ENCODE measurements at regions not wholly inside any gene's neighbourhood (a gene's known extent, or its start where the extent isn't known, plus 50 kb on each side); places are given as distances from the start of the nearest gene placed in this dataset.

DNA sequence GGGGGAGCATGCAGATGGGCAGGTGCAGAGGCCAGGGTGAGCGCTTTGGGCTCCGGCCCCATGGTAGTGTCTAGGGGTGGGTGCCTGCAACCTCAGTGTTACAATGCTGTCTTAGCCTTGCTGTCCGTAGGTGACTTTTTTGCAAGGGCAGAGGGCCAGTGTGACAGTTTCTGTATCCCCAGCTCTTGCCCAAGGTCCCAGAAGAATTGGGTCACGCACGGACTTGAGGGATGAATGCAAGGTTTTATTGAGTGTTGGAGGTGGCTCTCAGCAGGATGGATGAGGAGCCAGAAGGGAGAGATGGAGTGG is 492.5 kb downstream of the AGTPBP1 start:
- Mint-ChIP-seq H3K9me3 (peaks cover 4% of the 10 kb centered on the region), H3K27ac (no peak overlapping the region), H3K36me3 (no peaks in the 10 kb centered on the region), H3K27me3 (no peaks in the 10 kb centered on the region), H3K4me1 (no peaks in the 10 kb centered on the region), H3K4me3 (no peak overlapping the region)
- DNase-seq (ENCODE audit: low spot score in 2 of 2) = no peak
- no peak for ATAC-seq (ENCODE audit: low read depth)

DNA sequence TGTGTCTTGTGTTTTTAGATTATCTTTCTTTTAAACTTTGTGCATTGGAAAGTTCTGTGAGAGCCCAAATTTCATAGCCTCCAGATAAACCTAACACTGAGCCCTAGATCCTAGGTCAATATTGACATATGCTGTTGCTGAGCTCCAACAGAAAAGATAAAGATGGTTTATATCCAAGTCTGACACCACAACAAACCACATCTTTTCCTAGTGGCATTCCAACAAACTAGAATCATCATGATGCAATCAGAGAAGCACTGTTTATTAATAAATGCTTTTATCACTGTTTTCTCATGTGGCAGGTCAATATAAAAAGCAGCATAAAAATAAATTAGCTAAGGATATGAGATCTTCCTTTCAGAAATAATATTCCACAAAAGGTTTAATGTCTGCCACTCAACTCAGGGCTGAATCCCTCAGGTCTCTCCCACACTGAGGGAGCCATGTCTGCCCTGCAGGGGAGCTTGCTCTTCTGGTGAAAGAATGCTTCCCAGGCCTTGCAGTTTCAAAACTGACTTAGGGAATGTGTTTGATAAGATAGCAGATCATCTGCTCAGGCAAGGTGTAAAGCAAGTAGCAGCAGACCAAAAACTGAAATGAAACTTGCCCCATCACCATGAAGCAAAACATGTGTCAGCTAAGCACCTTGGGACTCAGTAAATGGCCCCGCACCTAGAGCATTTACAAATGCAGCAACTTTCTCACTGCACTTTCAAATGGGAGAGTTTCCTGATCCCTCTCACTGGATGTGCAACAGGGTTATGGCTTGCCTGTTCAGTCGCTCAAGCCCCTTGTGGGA is 493.0 kb downstream of the AGTPBP1 start:
- Mint-ChIP-seq H3K27me3 (no peaks in the 10 kb centered on the region), H3K27ac (no peak overlapping the region), H3K4me1 (no peaks in the 10 kb centered on the region), H3K4me3 (no peak overlapping the region), H3K9me3 (peaks cover 4% of the 10 kb centered on the region), H3K36me3 (no peaks in the 10 kb centered on the region)
- DNase-seq (ENCODE audit: low spot score in 2 of 2) (no peak), ATAC-seq (ENCODE audit: low read depth) (no peak)

DNA sequence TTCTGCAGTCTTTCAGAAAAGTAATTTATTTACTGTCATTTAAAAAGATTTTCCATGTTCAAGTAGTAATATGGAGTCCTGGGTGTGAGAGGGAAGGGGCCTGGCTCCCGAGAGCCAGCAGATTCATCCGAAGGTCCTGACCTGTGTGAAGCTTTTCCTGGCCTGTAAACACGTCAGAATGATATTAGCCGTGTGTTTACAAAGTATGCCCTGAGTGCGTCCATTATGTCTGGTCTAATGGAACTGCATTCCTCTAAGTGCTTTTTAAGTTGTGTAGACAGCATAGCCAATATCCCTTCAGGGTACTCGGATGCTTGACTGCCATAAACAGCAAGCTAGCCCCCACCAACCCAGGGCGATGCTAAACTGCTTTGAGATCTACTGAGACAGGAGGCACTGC is 495.2 kb downstream of the AGTPBP1 start:
- Mint-ChIP-seq H3K4me3 (no peak overlapping the region), H3K4me1 (no peaks in the 10 kb centered on the region), H3K27ac (no peak overlapping the region), H3K9me3 (peaks cover 3% of the 10 kb centered on the region), H3K36me3 (no peaks in the 10 kb centered on the region), H3K27me3 (no peaks in the 10 kb centered on the region)
- no peak for DNase-seq (ENCODE audit: low spot score in 2 of 2)
- no peak for ATAC-seq (ENCODE audit: low read depth)

GRCh38 chr9:85244856-85245255 is 496.9 kb downstream of the AGTPBP1 start:
- H3K4me1 Mint-ChIP-seq = no peaks in the 10 kb centered on the region

GRCh38 chr9:85243977-85244376 is 497.8 kb downstream of the AGTPBP1 start:
- ATAC-seq (ENCODE audit: low read depth) (no peak), DNase-seq (ENCODE audit: low spot score in 2 of 2) (no peak)
- Mint-ChIP-seq H3K27me3 (no peaks in the 10 kb centered on the region), H3K27ac (no peak overlapping the region), H3K4me3 (no peak overlapping the region), H3K9me3 (peaks cover 6% of the 10 kb centered on the region), H3K4me1 (no peaks in the 10 kb centered on the region), H3K36me3 (no peaks in the 10 kb centered on the region)

More at GRCh38 chr9:85244856-85245255, 496.9 kb downstream of the AGTPBP1 start:
- H3K36me3 Mint-ChIP-seq = no peaks in the 10 kb centered on the region
- H3K27me3 Mint-ChIP-seq = no peaks in the 10 kb centered on the region
- ATAC-seq (ENCODE audit: low read depth) = no peak
- DNase-seq (ENCODE audit: low spot score in 2 of 2) = no peak
- H3K9me3 Mint-ChIP-seq = peaks cover 6% of the 10 kb centered on the region
- no peak overlapping the region for H3K4me3 Mint-ChIP-seq
- H3K27ac Mint-ChIP-seq = no peak overlapping the region

- no peak overlapping the region for H3K27ac Mint-ChIP-seq
- no peaks in the 10 kb centered on the region for H3K4me1 Mint-ChIP-seq
- no peaks in the 10 kb centered on the region for H3K36me3 Mint-ChIP-seq
- H3K27me3 Mint-ChIP-seq = no peaks in the 10 kb centered on the region
- peaks cover 4% of the 10 kb centered on the region for H3K9me3 Mint-ChIP-seq
- DNase-seq (ENCODE audit: low spot score in 2 of 2) (no peak), ATAC-seq (ENCODE audit: low read depth) (no peak)
- H3K4me3 Mint-ChIP-seq = no peak overlapping the region
Measured at GRCh38 chr9:85237478-85237877, 504.3 kb downstream of the AGTPBP1 start.

DNA sequence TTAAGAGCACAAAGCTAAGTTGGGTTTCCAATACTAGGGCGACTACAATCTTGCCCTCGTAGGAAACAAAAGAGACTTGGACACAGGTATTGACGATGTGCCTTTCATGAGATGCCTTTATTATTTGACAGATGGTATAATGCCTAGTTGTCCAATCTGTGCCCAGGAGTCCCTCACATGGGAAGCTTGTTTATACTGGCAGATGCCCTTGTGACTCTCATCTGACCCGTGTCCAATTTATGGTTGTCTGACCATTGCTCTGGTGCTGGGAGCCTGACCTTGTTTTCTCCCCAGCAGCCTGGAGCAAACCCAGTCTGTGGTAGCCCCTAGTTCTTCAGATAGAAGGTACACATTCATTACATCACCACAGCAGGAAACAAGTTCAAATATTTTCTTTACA is 511.7 kb downstream of the AGTPBP1 start:
- Mint-ChIP-seq H3K27ac (no peak overlapping the region), H3K4me1 (no peaks in the 10 kb centered on the region), H3K9me3 (peaks cover 1% of the 10 kb centered on the region), H3K36me3 (no peaks in the 10 kb centered on the region), H3K4me3 (no peak overlapping the region), H3K27me3 (no peaks in the 10 kb centered on the region)
- DNase-seq (ENCODE audit: low spot score in 2 of 2) = no peak
- no peak for ATAC-seq (ENCODE audit: low read depth)

- H3K9me3 Mint-ChIP-seq = no peaks in the 10 kb centered on the region
- ATAC-seq (ENCODE audit: low read depth) (no peak), DNase-seq (ENCODE audit: low spot score in 2 of 2) (no peak)
- H3K36me3 Mint-ChIP-seq = no peaks in the 10 kb centered on the region
- no peak overlapping the region for H3K27ac Mint-ChIP-seq
- H3K27me3 Mint-ChIP-seq = no peaks in the 10 kb centered on the region
- no peaks in the 10 kb centered on the region for H3K4me1 Mint-ChIP-seq
- no peak overlapping the region for H3K4me3 Mint-ChIP-seq
Measured at GRCh38 chr9:85228111-85228855, 513.5 kb downstream of the AGTPBP1 start.

DNA sequence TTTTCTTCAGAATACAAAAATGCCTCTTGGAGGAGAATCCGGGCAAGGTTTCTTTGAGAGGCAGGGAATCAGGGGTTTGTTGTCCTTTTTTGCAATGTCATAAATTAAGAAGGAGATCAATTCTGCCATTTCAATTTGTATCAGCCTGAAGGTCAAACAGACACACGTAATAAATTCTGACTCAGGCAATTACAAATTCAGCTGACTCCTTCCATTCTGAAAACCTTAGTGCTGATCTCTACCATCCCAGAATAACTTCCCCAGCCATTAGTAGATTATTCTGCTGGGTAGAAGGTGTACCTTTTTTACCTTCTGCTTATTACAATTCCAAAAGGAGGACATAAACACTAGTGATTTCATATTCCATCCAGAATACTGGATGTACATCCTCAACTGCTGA is 516.6 kb downstream of the AGTPBP1 start:
- DNase-seq (ENCODE audit: low spot score in 2 of 2) (no peak), ATAC-seq (ENCODE audit: low read depth) (no peak)
- Mint-ChIP-seq H3K36me3 (no peaks in the 10 kb centered on the region), H3K27ac (no peak overlapping the region), H3K4me3 (no peak overlapping the region), H3K4me1 (no peaks in the 10 kb centered on the region), H3K27me3 (no peaks in the 10 kb centered on the region), H3K9me3 (no peaks in the 10 kb centered on the region)

DNA sequence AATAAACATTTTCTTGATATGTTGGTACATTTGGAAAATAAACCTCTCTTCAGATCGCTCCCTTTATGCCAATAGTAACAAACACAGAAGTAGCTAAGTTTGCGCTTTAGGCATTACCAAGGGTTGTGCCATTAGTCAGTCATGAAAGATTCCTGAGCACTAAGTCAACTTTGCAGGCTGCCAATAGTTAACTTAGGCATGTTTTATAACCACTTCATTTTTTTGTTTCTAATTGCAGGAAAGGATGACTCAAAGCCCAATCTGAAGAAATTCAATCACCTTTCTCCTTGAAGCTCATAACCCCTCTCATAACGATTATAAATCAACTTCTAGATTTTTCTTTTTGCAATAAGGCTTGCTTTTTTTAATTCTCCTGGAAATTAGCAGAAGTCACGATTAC is 517.0 kb downstream of the AGTPBP1 start:
- H3K4me1 Mint-ChIP-seq = no peaks in the 10 kb centered on the region

GRCh38 chr9:85224301-85224700 is 517.5 kb downstream of the AGTPBP1 start:
- ATAC-seq (ENCODE audit: low read depth) (no peak), DNase-seq (ENCODE audit: low spot score in 2 of 2) (no peak)
- no peaks in the 10 kb centered on the region for H3K4me1 Mint-ChIP-seq
- no peaks in the 10 kb centered on the region for H3K36me3 Mint-ChIP-seq
- H3K4me3 Mint-ChIP-seq = no peak overlapping the region
- H3K27me3 Mint-ChIP-seq = no peaks in the 10 kb centered on the region
- H3K27ac Mint-ChIP-seq = no peak overlapping the region
- H3K9me3 Mint-ChIP-seq = no peaks in the 10 kb centered on the region

More for the DNA sequence above, 517.0 kb downstream of the AGTPBP1 start:
- no peaks in the 10 kb centered on the region for H3K36me3 Mint-ChIP-seq
- ATAC-seq (ENCODE audit: low read depth) = no peak
- no peaks in the 10 kb centered on the region for H3K27me3 Mint-ChIP-seq
- DNase-seq (ENCODE audit: low spot score in 2 of 2) = no peak
- no peaks in the 10 kb centered on the region for H3K9me3 Mint-ChIP-seq
- no peak overlapping the region for H3K27ac Mint-ChIP-seq
- no peak overlapping the region for H3K4me3 Mint-ChIP-seq

GRCh38 chr9:85223506-85224125 is 518.1 kb downstream of the AGTPBP1 start:
- Mint-ChIP-seq H3K9me3 (no peaks in the 10 kb centered on the region), H3K27me3 (no peaks in the 10 kb centered on the region), H3K27ac (no peak overlapping the region), H3K4me3 (no peak overlapping the region), H3K36me3 (no peaks in the 10 kb centered on the region), H3K4me1 (no peaks in the 10 kb centered on the region)
- ATAC-seq (ENCODE audit: low read depth) (no peak), DNase-seq (ENCODE audit: low spot score in 2 of 2) (no peak)

- H3K36me3 Mint-ChIP-seq = no peaks in the 10 kb centered on the region
- peaks cover 6% of the 10 kb centered on the region for H3K27me3 Mint-ChIP-seq
- H3K9me3 Mint-ChIP-seq = no peaks in the 10 kb centered on the region
- no peak overlapping the region for H3K27ac Mint-ChIP-seq
- H3K4me3 Mint-ChIP-seq = no peak overlapping the region
- no peak for DNase-seq (ENCODE audit: low spot score in 2 of 2)
- H3K4me1 Mint-ChIP-seq = no peaks in the 10 kb centered on the region
- no peak for ATAC-seq (ENCODE audit: low read depth)
Measured at GRCh38 chr9:85216601-85217000, 525.2 kb downstream of the AGTPBP1 start.

DNA sequence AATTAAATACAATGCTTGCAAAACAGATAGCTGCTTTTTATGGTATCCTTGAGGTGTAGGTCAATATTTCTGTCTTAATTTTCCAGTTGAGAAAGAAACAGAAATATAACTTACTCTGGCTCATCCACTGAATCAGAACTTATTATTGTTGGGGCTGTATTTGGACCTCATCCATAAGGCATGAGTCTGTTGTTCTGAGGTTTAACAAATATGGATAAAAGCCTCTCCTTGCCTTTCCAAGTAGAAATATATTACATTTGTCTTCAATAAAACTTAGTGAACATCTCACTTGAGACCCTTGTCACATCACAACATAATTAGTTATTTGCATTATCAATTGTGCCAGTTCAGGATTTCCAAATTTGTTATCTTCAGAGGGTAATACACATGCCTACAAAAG is 525.8 kb downstream of the AGTPBP1 start:
- no peak overlapping the region for H3K27ac Mint-ChIP-seq
- H3K36me3 Mint-ChIP-seq = no peaks in the 10 kb centered on the region
- ATAC-seq (ENCODE audit: low read depth) (no peak), DNase-seq (ENCODE audit: low spot score in 2 of 2) (no peak)
- peaks cover 6% of the 10 kb centered on the region for H3K27me3 Mint-ChIP-seq
- no peak overlapping the region for H3K4me3 Mint-ChIP-seq
- no peaks in the 10 kb centered on the region for H3K4me1 Mint-ChIP-seq
- no peaks in the 10 kb centered on the region for H3K9me3 Mint-ChIP-seq

Data from memory B cell (primary cell).